ENCODE measurements at regions not wholly inside any gene's neighbourhood (a gene's known extent, or its start where the extent isn't known, plus 50 kb on each side); places are given as distances from the start of the nearest gene placed in this dataset.

- TF ChIP-seq POLR2A (IDR thresholded peaks at IDR 0.05) (no peak), CTCF (IDR thresholded peaks at IDR 0.05) (no peak), EP300 (IDR thresholded peaks at IDR 0.05; ENCODE audit: low read depth) (no peak), POLR2AphosphoS5 (IDR thresholded peaks at IDR 0.05) (no peak)
These were observed 140.9 kb downstream of the PSAT1 start for GRCh38 chr9:78437806-78438205.

Data from transverse colon (tissue), 4 donors.